ENCODE measurements at regions not wholly inside any gene's neighbourhood (a gene's known extent, or its start where the extent isn't known, plus 50 kb on each side); places are given as distances from the start of the nearest gene placed in this dataset.
"Not testable (repeated sequence)": the region's sequence is repeated elsewhere in the genome, so short reads cannot be mapped to it uniquely, and the experiment has no call there.

- DNase-seq: not testable (repeated sequence)
Measured at GRCh38 chr9:78172610-78173009, 63.3 kb upstream of the CEP78 start.

- no peak for DNase-seq
Measured at GRCh38 chr9:78171651-78172050, 64.2 kb upstream of the CEP78 start.

GRCh38 chr9:78169125-78169524, 66.8 kb upstream of the CEP78 start:
- no peak for DNase-seq

- no peak for DNase-seq
Measured at GRCh38 chr9:78167356-78167755, 68.5 kb upstream of the CEP78 start.

GRCh38 chr9:78163834-78164233, 72.0 kb upstream of the CEP78 start:
- DNase-seq: no peak

GRCh38 chr9:78158286-78158685, 77.6 kb upstream of the CEP78 start:
- no peak for DNase-seq

- no peak for DNase-seq
Measured at GRCh38 chr9:78150983-78151356, 84.9 kb upstream of the CEP78 start.

GRCh38 chr9:78150312-78150982, 85.4 kb upstream of the CEP78 start:
- no peak for DNase-seq

GRCh38 chr9:78149702-78150291, 86.1 kb upstream of the CEP78 start:
- DNase-seq: no peak

GRCh38 chr9:78146241-78146640, 89.6 kb upstream of the CEP78 start:
- no peak for DNase-seq

- no peak for DNase-seq
Measured at GRCh38 chr9:78144663-78145377, 91.1 kb upstream of the CEP78 start.

GRCh38 chr9:78144008-78144381, 91.9 kb upstream of the CEP78 start:
- no peak for DNase-seq

- DNase-seq: no peak
Measured at GRCh38 chr9:78143281-78144007, 92.4 kb upstream of the CEP78 start.

- not testable (repeated sequence) for DNase-seq
Measured at GRCh38 chr9:78142264-78142663, 93.6 kb upstream of the CEP78 start.

GRCh38 chr9:78133751-78134150, 102.1 kb upstream of the CEP78 start:
- DNase-seq: peak in 1 of 5 donors; percentile 36

GRCh38 chr9:78132701-78133058, 101.1 kb upstream of the GNAQ start:
- peak in 1 of 5 donors; percentile 46 for DNase-seq

- DNase-seq: no peak
Measured at GRCh38 chr9:78131969-78132700, 100.5 kb upstream of the GNAQ start.

GRCh38 chr9:78130853-78131252, 99.2 kb upstream of the GNAQ start:
- no peak for DNase-seq

- no peak for DNase-seq
Measured at GRCh38 chr9:78130004-78130403, 98.4 kb upstream of the GNAQ start.

GRCh38 chr9:78127279-78128225, 95.9 kb upstream of the GNAQ start:
- DNase-seq: no peak

GRCh38 chr9:78123808-78124207, 92.2 kb upstream of the GNAQ start:
- DNase-seq: no peak

GRCh38 chr9:78122631-78123030, 91.0 kb upstream of the GNAQ start:
- DNase-seq: no peak
